NCI-H2107 (cell line): ENCODE measurements at regions not wholly inside any gene's neighbourhood (a gene's known extent, or its start where the extent isn't known, plus 50 kb on each side); places are given as distances from the start of the nearest gene placed in this dataset.

ENCODE experiments used
- DNase-seq: peaks from one replicate; lab custom pipeline; 2025; lab: John Stamatoyannopoulos, UW

GRCh38 chr21:36554411-36555157 is 74.7 kb upstream of the CLDN14 start:
- DNase-seq = no peak

- no peak for DNase-seq
Observed at GRCh38 chr21:36555199-36555800, 75.4 kb upstream of the CLDN14 start.

- no peak for DNase-seq
Observed at GRCh38 chr21:36557316-36557715, 77.4 kb upstream of the CLDN14 start.

- no peak for DNase-seq
Observed at GRCh38 chr21:36560933-36561575, 81.1 kb upstream of the CLDN14 start.

- DNase-seq = no peak
Observed at GRCh38 chr21:36563341-36563926, 83.5 kb upstream of the CLDN14 start.

- DNase-seq = no peak
Observed at GRCh38 chr21:36564647-36565046, 84.7 kb upstream of the CLDN14 start.

GRCh38 chr21:36565540-36565939 is 85.6 kb upstream of the CLDN14 start:
- no peak for DNase-seq

GRCh38 chr21:36566644-36567043 is 86.7 kb upstream of the CLDN14 start:
- DNase-seq = no peak

GRCh38 chr21:36567216-36567885 is 87.4 kb upstream of the CLDN14 start:
- DNase-seq = no peak

GRCh38 chr21:36569511-36569910 is 89.6 kb upstream of the CLDN14 start:
- no peak for DNase-seq

GRCh38 chr21:36571556-36571955 is 91.6 kb upstream of the CLDN14 start:
- DNase-seq = no peak

- DNase-seq = no peak
Observed at GRCh38 chr21:36572039-36572438, 92.1 kb upstream of the CLDN14 start.

- DNase-seq = no peak
Observed at GRCh38 chr21:36575306-36575705, 95.4 kb upstream of the CLDN14 start.

GRCh38 chr21:36576441-36576840 is 96.5 kb upstream of the CLDN14 start:
- no peak for DNase-seq

GRCh38 chr21:36579898-36580297 is 100.0 kb upstream of the CLDN14 start:
- no peak for DNase-seq

GRCh38 chr21:36582271-36582670 is 102.3 kb upstream of the CLDN14 start:
- DNase-seq = no peak

- no peak for DNase-seq
Observed at GRCh38 chr21:36583591-36583990, 103.7 kb upstream of the CLDN14 start.

- DNase-seq = no peak
Observed at GRCh38 chr21:36584980-36585940, 105.3 kb upstream of the CLDN14 start.

GRCh38 chr21:36587388-36587787 is 107.5 kb upstream of the CLDN14 start:
- no peak for DNase-seq

- DNase-seq = no peak
Observed at GRCh38 chr21:36589352-36589971, 109.5 kb upstream of the SIM2 start.
